Activated naive CD4-positive, alpha-beta T cell treated with anti-CD3 and anti-CD28 coated beads, Interleukin-2, amount 50 U/mL, for 24 hours (primary cell): ENCODE measurements at regions not wholly inside any gene's neighbourhood (a gene's known extent, or its start where the extent isn't known, plus 50 kb on each side); places are given as distances from the start of the nearest gene placed in this dataset.

Source experiments
- H3K27ac Mint-ChIP-seq: one replicate; pipeline ENCODE4 v1.8.0; 2021; ENCODE audit warnings: mild to moderate bottlenecking, mixed read lengths
- H3K27me3 Mint-ChIP-seq: one replicate; pipeline ENCODE4 v1.8.0; 2021; ENCODE audit warnings: mixed read lengths
- H3K36me3 Mint-ChIP-seq: one replicate; pipeline ENCODE4 v1.8.0; 2021; ENCODE audit warnings: mixed read lengths
- H3K4me1 Mint-ChIP-seq: one replicate; pipeline ENCODE4 v1.8.0; 2021; ENCODE audit warnings: mixed read lengths
- H3K4me3 Mint-ChIP-seq: one replicate; pipeline ENCODE4 v1.8.0; 2021; ENCODE audit warnings: mild to moderate bottlenecking, mixed read lengths
- H3K9me3 Mint-ChIP-seq: one replicate; pipeline ENCODE4 v1.8.0; 2021; ENCODE audit warnings: mixed read lengths

DNA sequence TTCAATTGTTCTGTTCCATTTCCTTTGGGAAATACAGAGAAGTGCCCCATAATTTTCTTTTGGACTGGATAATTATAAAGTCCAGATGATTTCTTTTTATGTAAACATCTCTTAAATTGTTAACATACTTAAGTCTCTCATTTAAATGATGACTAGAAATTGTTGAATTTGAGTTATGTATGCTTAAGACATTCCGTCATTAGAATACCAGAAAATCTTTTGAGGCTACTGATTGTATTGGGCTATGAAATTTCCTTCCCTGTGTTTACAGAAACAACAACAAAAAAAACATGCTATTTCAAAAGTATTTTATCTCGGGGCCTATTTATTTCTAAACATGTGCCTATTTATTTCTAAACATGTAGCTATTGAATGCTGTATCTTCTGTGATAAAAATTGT is 125.4 kb downstream of the SH3BGRL2 start:
- H3K36me3 Mint-ChIP-seq: no peaks in the 10 kb centered on the region
- H3K9me3 Mint-ChIP-seq: no peaks in the 10 kb centered on the region
- H3K27me3 Mint-ChIP-seq: peaks cover 10% of the 10 kb centered on the region
- no peak overlapping the region for H3K4me3 Mint-ChIP-seq
- no peak overlapping the region for H3K27ac Mint-ChIP-seq
- H3K4me1 Mint-ChIP-seq: no peaks in the 10 kb centered on the region

DNA sequence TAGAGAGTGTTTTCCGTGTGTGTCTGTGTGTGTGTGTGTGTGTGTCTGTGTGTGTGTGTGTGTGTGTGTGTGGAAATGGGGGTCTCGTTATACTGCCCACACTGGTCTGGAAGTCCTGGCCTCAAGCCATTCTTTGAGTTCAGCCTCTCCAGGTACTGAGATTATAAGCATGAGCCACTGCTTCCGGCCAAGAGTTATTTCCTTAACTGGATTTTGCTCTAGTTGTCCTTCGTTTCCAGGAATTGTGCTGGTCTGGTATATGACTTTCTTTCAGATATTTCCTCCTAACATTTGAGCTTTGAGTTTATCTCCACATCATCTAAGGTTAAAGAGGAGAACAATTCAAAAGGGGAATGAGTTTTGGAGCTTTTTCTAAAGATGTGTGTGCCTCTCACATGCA is 124.8 kb downstream of the SH3BGRL2 start:
- no peak overlapping the region for H3K4me3 Mint-ChIP-seq
- H3K4me1 Mint-ChIP-seq: no peaks in the 10 kb centered on the region
- H3K27me3 Mint-ChIP-seq: peaks cover 12% of the 10 kb centered on the region
- no peaks in the 10 kb centered on the region for H3K9me3 Mint-ChIP-seq
- no peak overlapping the region for H3K27ac Mint-ChIP-seq
- no peaks in the 10 kb centered on the region for H3K36me3 Mint-ChIP-seq
